ENCODE measurements at regions not wholly inside any gene's neighbourhood (a gene's known extent, or its start where the extent isn't known, plus 50 kb on each side); places are given as distances from the start of the nearest gene placed in this dataset.
"Not testable (repeated sequence)": the region's sequence is repeated elsewhere in the genome, so short reads cannot be mapped to it uniquely, and the experiment has no call there.

- Histone ChIP-seq H3K9me3 (ENCODE audit: control insufficient read depth, low read length) (no peaks in the 10 kb centered on the region), H3K27me3 (ENCODE audit: control insufficient read depth, insufficient read depth, low read length) (no peaks in the 10 kb centered on the region), H3K9ac (no peak overlapping the region), H3K36me3 (ENCODE audit: control insufficient read depth, insufficient read depth, low read length) (no peaks in the 10 kb centered on the region), H3K79me2 (no peaks in the 10 kb centered on the region), H3K27ac (no peak overlapping the region), H3K4me2 (ENCODE audit: low read length) (no peak overlapping the region), H2AFZ (no peak overlapping the region), H3K4me1 (no peaks in the 10 kb centered on the region), H3K4me3 (ENCODE audit: low read depth, low read length) (no peak overlapping the region)
- TF ChIP-seq CTCF (IDR thresholded peaks at IDR 0.05), result no peak
Measured at GRCh38 chr5:86716121-86716520, 98.4 kb downstream of the COX7C start.

- H3K27ac ChIP-seq; H3K4me2 ChIP-seq (ENCODE audit: low read length); H3K4me3 ChIP-seq (ENCODE audit: low read depth, low read length); H3K79me2 ChIP-seq; H3K4me1 ChIP-seq; H3K27me3 ChIP-seq (ENCODE audit: control insufficient read depth, insufficient read depth, low read length); H2AFZ ChIP-seq; H3K36me3 ChIP-seq (ENCODE audit: control insufficient read depth, insufficient read depth, low read length); H3K9ac ChIP-seq; H3K9me3 ChIP-seq (ENCODE audit: control insufficient read depth, low read length): not testable (repeated sequence)
Measured at GRCh38 chr5:86731319-86732117, 113.8 kb downstream of the COX7C start.

- Histone ChIP-seq H2AFZ (no peak overlapping the region), H3K9me3 (ENCODE audit: control insufficient read depth, low read length) (peaks cover 2% of the 10 kb centered on the region)
- TF ChIP-seq CTCF (IDR thresholded peaks at IDR 0.05), result no peak
Measured at GRCh38 chr5:86735370-86735769, 117.6 kb downstream of the COX7C start.

GRCh38 chr5:86737579-86737978 lies 119.8 kb downstream of the COX7C start:
- no peaks in the 10 kb centered on the region for H3K4me1 ChIP-seq
- H2AFZ ChIP-seq, result no peak overlapping the region
- no peaks in the 10 kb centered on the region for H3K36me3 ChIP-seq (ENCODE audit: control insufficient read depth, insufficient read depth, low read length)
- no peak overlapping the region for H3K27ac ChIP-seq
- H3K9me3 ChIP-seq (ENCODE audit: control insufficient read depth, low read length), result peaks cover 2% of the 10 kb centered on the region
- TF ChIP-seq CTCF (IDR thresholded peaks at IDR 0.05), result no peak
- no peak overlapping the region for H3K4me3 ChIP-seq (ENCODE audit: low read depth, low read length)
- no peaks in the 10 kb centered on the region for H3K79me2 ChIP-seq
- no peak overlapping the region for H3K4me2 ChIP-seq (ENCODE audit: low read length)
- no peak overlapping the region for H3K9ac ChIP-seq
- H3K27me3 ChIP-seq (ENCODE audit: control insufficient read depth, insufficient read depth, low read length), result no peaks in the 10 kb centered on the region

More at GRCh38 chr5:86735370-86735769, 117.6 kb downstream of the COX7C start:
- Histone ChIP-seq H3K79me2 (no peaks in the 10 kb centered on the region), H3K9ac (no peak overlapping the region), H3K4me1 (no peaks in the 10 kb centered on the region), H3K4me3 (ENCODE audit: low read depth, low read length) (no peak overlapping the region), H3K27me3 (ENCODE audit: control insufficient read depth, insufficient read depth, low read length) (no peaks in the 10 kb centered on the region), H3K36me3 (ENCODE audit: control insufficient read depth, insufficient read depth, low read length) (no peaks in the 10 kb centered on the region), H3K4me2 (ENCODE audit: low read length) (no peak overlapping the region), H3K27ac (no peak overlapping the region)

GRCh38 chr5:86748538-86749105 lies 130.9 kb downstream of the COX7C start:
- Histone ChIP-seq H3K27me3 (ENCODE audit: control insufficient read depth, insufficient read depth, low read length) (no peaks in the 10 kb centered on the region), H3K9me3 (ENCODE audit: control insufficient read depth, low read length) (no peaks in the 10 kb centered on the region), H3K9ac (no peak overlapping the region), H3K36me3 (ENCODE audit: control insufficient read depth, insufficient read depth, low read length) (no peaks in the 10 kb centered on the region), H3K4me1 (no peaks in the 10 kb centered on the region), H2AFZ (no peak overlapping the region), H3K4me3 (ENCODE audit: low read depth, low read length) (no peak overlapping the region), H3K79me2 (no peaks in the 10 kb centered on the region), H3K27ac (no peak overlapping the region), H3K4me2 (ENCODE audit: low read length) (no peak overlapping the region)
- TF ChIP-seq CTCF (IDR thresholded peaks at IDR 0.05), result no peak

All from parathyroid adenoma (tissue), 2 donors.